Lung microvascular endothelial cell (primary cell): ENCODE measurements at regions not wholly inside any gene's neighbourhood (a gene's known extent, or its start where the extent isn't known, plus 50 kb on each side); places are given as distances from the start of the nearest gene placed in this dataset.
A peak's percentile ranks its signal among the peaks of the same experiment; 100 is the strongest.

Source experiments
- DNase-seq, 2 donors: peaks; one replicate each; pipeline versions ENCODE4 v3.0.0 to v3.0.0-alpha.2; 2010; ENCODE audit warnings: low read depth in 2 of 2

GRCh38 chr2:66794070-66794469, 359.1 kb downstream of the MEIS1 start:
- DNase-seq, result no peak

- no peak for DNase-seq
These were observed 359.6 kb downstream of the MEIS1 start for GRCh38 chr2:66794551-66794950.

- no peak for DNase-seq
These were observed 368.0 kb downstream of the MEIS1 start for GRCh38 chr2:66802877-66803276.

- no peak for DNase-seq
These were observed 368.8 kb downstream of the MEIS1 start for GRCh38 chr2:66803726-66804125.

- no peak for DNase-seq
These were observed 370.3 kb downstream of the MEIS1 start for GRCh38 chr2:66805016-66805865.

- no peak for DNase-seq
These were observed 371.0 kb downstream of the MEIS1 start for GRCh38 chr2:66805968-66806367.

- DNase-seq, result no peak
These were observed 378.6 kb downstream of the MEIS1 start for GRCh38 chr2:66813525-66813924.

- DNase-seq, result no peak
These were observed 379.1 kb downstream of the MEIS1 start for GRCh38 chr2:66813976-66814375.

GRCh38 chr2:66814916-66815315, 380.0 kb downstream of the MEIS1 start:
- no peak for DNase-seq

GRCh38 chr2:66815886-66816285, 381.0 kb downstream of the MEIS1 start:
- no peak for DNase-seq

GRCh38 chr2:66821168-66821567, 386.2 kb downstream of the MEIS1 start:
- DNase-seq, result no peak

- DNase-seq, result no peak
These were observed 387.3 kb downstream of the MEIS1 start for GRCh38 chr2:66822186-66822585.

- DNase-seq, result no peak
These were observed 390.0 kb downstream of the MEIS1 start for GRCh38 chr2:66824926-66825325.

GRCh38 chr2:66827851-66828250, 392.9 kb downstream of the MEIS1 start:
- no peak for DNase-seq

- DNase-seq, result no peak
These were observed 394.0 kb downstream of the MEIS1 start for GRCh38 chr2:66828876-66829275.

GRCh38 chr2:66830881-66831280, 396.0 kb downstream of the MEIS1 start:
- DNase-seq, result no peak

- DNase-seq, result no peak
These were observed 397.9 kb downstream of the MEIS1 start for GRCh38 chr2:66832646-66833435.

GRCh38 chr2:66834859-66835258, 399.9 kb downstream of the MEIS1 start:
- no peak for DNase-seq

- no peak for DNase-seq
These were observed 401.9 kb downstream of the MEIS1 start for GRCh38 chr2:66836851-66837250.

GRCh38 chr2:66839551-66840320, 404.8 kb downstream of the MEIS1 start:
- peak in 1 of 2 donors; percentile 46 for DNase-seq

GRCh38 chr2:66840321-66841002, 405.5 kb downstream of the MEIS1 start:
- DNase-seq, result no peak
